ENCODE measurements at regions not wholly inside any gene's neighbourhood (a gene's known extent, or its start where the extent isn't known, plus 50 kb on each side); places are given as distances from the start of the nearest gene placed in this dataset.

DNA sequence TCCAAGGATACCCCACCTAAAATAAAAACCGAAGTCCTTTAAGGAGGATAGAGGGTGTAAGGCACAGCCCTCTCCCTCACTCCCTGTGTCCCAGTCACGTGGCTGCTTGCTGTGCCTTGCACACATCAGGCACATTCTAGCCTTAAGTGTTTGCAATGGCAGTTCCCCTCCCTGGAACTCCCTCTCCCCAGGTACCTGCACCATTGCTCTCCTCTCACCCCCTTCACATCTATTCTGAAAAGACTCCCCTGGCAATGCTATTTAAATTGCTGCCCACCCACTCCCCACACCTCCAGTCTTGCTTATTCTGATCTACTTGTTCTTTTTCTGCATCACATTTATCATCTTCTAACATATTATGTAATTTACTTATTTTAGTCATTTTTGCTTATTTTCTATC, 91.6 kb upstream of the LNX1 start:
- no peak for DNase-seq

DNA sequence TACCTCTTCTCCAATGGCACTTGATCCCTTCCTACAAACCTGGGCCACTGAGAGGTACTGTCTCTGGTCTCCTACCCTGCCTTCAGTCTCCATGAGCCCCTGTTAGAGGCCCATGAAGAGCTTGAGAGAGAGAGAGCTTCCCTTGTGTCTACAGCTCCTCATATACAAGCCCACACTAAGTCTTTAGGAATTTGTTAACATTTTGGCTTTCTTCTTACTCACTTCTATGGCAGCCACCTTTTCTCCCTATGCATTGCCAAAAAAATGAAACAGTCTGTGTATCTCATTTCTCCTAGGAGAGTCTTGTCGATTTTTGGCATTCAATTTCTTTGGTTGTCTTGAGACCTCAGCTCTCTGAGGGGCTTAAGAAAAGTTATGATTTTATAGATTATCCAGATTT, 90.9 kb upstream of the LNX1 start:
- DNase-seq = peak; percentile 94

DNA sequence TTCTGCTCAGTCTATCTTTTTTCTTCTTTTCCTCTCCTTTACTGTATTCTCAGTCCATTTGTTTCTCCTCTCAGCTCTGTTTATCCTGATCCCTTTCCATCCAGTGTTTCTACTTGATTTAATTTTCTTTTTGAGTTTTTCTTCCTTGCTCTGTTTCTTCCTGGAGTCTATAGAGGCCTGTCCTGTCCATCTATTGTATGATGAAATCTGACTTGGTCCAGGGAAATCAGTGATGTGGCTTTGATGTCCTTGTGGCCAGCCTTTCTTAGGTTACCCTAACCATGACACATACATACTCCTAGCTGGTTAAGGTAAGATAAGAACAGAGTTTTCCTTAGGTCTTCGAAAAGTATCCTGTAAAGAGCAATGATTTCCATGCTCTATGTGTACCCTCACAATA, 89.3 kb upstream of the LNX1 start:
- peak; percentile 30 for DNase-seq

DNA sequence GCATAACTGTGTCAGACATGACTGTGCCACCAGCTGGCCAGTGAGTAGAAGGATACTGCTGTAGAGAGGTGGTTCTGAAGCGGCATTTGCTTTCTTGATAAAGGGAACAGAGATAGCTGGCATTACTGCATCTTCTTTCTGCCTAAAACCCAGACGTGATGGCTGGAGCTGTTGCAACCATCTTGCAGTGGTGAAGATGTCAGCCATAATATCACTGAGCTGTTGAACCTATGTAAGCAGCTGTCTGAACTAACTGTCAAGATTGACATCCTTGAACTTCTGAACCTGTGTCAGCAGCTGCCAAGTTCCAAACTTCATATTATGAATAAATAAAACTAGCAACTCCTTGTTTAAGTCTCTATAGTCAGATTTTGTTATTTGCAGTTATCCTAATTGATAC, 88.9 kb upstream of the LNX1 start:
- DNase-seq = no peak

DNA sequence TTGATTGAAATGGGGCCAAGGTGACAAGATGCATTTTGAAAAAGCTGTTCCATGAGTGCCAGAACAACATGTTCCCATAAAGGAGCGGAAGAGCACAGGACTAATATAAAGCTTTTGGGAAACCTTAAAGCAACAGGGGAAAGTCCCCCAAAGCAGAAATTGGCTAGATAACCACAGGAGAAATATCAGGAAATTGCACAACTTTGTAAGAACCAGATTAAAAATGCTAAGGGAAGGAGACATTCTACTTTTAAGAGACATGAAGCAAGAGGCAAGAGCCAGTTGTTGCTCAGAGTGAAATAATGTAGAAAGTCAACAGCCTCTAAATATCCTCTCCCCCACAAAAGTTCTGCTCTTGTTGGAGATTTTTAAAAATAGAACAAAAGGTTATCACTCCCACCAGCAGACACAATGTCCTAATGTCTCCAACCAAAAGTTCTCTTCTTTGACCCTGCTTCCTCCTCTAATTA, 85.2 kb upstream of the LNX1 start:
- DNase-seq = peak; percentile 71

DNA sequence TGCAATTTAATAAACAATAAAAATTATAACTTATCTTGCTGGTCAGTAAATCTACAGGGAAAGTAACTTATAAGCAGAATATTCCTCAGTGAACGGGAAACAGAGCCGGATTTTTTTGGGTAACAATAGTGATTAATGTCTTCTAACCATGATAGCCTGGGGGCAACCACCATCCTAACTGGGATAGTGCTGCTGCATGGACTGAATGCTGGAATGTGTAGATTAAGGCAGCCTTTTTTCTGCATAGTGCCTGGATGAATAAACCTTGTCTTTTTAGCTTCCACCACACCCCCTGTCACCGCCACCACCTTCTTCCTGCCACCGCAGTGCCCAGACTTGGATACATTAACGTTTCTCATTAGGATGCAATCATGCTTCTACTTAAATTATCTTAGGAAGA, 83.6 kb upstream of the LNX1 start:
- DNase-seq = no peak

DNA sequence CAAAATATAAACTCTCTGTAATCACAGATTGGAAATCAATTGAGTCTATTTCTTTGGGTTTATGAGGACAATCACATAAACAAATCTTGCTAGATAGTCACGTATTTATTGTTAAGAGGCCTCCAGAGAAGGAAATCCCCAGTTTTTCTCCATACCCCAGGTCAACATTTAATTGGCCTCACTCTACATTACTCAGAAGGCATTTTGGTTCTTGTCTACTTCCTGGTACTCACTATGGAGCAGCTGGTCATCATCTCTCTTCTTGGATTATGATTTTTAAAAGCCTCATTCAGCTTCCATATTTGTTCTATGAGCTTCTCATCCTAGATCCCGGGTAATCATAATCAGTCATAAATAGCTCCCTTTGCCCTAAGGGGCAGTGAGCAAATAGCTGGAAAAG, 81.6 kb upstream of the LNX1 start:
- DNase-seq = no peak

DNA sequence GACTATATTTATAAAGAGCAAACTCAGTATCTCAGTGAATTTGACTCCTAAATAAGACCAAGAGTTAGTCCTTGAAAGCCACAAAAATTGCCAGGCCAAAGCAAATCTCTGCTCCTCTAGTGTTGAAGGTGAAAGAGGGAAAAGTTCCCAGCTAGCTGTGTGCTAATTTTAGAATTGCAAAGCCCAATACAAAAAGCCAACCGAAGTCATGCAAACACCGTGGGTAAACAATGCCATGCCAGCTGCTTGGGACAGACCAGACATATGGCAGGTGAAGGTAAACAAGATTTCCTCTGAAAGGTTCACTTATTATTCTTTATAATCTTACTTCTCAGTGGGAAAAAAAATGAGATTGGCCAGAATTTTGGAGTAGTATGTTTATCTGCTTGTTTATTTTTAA, 80.5 kb upstream of the LNX1 start:
- no peak for DNase-seq

DNA sequence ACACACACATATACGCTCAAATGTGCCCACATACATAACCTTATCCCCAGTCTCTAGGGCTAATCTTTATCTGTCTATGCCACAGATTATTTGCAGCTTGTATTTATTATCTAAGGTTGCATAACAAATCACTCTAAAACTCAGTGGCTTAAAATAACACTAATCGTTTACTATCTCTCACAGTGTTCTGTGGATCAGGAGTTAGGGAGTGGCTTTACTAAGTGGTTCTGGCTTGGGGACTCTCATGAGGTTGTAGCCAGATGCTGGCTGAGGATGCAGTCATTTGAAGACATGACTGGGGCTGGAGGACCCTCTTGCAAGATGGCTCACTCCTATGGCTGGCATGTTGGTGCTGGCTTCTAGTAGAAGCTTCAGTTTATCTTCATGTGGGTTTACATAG, 68.5 kb upstream of the LNX1 start:
- DNase-seq = no peak

DNA sequence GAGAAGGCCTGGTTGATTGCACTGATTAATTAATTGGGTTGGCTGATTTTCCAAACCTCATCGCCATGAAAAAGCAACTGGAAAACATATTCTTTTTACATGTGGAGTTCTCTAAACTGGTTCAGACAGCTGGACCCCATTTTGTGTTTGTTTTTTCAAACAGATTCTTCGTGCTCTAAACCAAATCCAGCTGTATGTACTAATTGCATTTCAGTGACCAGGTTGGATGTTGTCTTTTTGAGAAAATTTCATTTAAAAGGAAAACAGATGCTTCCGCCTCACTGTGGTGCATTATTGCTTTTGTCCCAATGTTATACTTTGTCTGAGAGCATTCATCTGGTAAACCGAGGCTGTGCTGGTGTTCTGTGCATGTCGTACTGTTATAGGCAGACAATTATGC, 67.8 kb upstream of the LNX1 start:
- no peak for DNase-seq

DNA sequence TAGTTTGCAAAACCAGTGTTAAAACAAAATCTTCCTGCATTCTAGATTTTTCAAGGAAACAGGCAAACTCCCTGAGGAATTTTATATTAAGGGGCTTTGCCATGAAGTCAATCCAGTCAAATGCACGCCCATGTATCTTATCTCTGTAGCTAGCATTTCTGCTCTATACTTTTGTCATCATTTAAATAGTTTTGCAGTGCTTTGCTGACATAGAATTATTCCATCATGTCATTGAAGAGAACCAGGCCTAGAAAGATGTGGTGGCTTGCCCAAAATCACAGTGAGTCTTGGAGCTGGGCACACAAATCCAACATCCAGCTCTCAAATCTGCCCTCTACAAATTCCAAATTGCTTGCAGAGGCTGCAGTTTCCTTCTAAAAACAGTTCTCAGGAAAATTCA, 66.7 kb upstream of the LNX1 start:
- no peak for DNase-seq

DNA sequence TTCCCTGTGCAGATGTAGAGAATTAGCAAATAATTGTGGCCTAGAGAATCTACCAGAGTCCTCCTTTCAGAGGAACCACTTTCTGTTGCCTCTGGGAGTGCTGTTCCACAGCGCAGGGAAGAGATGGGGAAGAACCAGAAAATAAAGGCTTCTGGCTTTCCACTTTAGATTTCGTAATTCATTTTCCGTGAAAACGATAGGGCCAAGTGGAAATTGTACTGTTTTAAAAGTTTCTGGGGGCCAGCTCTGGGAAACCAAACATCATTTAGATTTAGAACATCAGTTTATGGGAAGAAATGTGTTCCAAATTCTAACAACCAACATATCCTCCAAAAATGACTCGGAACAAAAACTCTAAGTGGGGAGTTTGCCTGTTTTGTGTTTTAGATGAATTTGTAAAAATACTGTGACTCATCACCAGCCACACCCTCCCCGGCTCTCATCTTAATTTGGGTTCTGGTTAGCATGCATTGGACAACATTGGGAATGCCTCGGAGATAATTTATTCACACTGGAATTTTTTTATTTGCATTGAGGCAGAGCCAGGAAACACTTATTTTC, 65.2 kb upstream of the LNX1 start:
- DNase-seq = peak; percentile 67

DNA sequence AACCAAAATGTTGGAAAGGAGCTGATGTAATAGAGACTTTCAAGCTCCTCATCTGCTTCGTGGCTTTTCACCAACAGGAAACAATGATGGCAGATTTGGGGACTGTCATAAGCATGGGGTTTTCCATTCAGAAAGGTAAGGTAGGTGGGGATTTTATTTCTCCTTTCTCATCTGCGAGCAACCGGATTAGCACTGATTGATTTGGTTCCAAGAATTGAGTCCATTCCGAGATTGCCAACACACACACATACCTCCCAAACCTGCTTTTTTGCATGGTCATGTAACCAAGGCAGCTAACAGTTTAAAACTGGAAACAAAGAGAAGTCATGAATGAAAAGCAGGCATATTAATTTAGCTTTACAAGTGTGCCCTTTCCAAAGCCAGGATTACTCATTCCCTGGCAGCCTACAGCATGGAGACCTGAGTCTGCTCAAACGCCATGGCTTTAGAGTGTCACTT, 63.0 kb upstream of the LNX1 start:
- peak; percentile 32 for DNase-seq

DNA sequence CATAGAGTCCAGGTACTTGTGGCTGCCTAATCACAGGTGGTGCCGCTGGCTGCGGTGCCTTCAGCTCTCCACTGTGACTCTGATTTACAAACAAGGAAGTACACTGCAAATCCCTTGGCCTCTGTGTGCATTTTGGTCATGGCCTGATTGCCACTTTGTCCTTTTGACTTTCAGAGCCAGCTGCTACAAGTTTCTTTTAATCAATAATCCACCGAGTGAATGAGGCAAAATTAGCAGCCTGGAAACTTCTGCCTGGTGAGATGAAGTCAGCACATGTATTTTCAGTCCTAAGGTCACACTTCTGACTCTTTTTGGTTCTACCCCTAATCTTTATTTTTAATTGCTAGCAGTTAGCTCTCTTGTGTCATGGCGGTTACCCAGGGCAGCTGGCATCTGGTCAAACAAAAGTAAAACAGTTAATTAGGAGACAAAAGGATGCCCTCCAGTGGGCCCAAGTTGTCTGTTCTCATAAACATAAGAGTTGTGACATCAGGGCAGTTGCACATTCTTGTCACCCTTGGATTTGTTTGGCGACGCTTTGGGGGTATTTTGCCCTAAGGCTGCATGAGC, 62.3 kb upstream of the LNX1 start:
- DNase-seq = peak; percentile 39

DNA sequence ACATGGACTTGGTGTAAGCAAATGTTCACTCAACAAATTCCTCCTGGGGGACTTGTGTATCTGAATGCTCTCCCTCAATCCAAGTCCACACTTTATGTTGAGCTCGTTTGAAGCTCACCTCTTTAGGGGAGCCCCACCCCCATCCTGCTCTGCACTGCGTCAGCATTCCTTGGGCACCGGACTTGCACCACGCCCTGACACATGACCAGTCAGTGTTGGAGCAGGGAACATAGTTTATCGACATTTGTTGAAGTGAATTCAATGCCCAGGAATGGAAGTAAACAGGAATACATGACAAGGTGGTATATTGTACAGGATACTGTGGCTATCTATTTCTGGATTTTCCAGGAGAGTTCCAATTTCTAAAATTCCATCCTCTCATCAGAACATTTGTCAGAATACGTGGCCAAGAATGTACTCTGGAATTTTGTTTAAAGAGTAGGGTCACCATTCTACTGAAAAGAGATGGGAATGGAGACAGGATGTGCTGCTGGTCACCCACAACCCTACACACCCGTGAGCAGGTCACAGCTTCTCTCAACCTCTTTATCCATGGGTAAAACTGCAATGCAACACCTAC, 60.0 kb upstream of the LNX1 start:
- peak; percentile 62 for DNase-seq

DNA sequence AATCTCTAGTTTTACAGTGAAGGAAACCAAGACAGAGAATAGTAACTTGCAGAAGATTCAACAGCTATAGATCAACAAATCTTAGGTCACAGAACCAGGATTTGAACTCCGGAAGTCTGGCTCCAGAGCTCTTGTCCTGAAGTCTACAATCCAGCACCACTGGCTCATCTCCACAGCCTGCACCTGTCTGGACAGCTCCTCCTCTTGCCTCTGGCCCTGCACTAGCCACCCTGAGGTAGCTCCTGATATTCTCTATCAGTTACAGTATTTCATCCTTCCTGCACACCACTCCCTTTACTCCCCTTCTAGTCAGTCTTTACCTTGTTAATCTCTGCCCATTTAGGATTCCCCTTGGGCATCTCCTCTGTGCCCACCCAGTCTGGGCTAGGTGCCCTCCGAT, 58.1 kb upstream of the LNX1 start:
- DNase-seq = no peak

DNA sequence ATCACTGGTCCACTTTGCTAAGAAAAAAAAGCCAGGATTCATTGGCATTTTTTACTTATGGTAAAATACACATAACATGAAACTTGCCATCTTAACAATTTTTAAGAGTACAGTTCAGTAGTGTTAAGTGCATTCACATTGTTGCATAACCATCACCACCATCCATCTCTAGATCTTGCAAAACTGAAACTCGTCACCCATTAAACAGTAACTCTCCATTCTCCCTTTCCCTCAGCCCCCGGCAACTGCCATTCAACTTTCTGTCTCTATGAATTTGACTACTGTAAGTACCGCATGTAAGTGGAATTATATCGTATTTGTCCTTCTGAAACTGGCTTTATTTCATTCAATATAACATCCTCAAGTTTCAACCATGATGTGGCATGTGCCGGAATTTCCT, 56.3 kb upstream of the LNX1 start:
- no peak for DNase-seq

DNA sequence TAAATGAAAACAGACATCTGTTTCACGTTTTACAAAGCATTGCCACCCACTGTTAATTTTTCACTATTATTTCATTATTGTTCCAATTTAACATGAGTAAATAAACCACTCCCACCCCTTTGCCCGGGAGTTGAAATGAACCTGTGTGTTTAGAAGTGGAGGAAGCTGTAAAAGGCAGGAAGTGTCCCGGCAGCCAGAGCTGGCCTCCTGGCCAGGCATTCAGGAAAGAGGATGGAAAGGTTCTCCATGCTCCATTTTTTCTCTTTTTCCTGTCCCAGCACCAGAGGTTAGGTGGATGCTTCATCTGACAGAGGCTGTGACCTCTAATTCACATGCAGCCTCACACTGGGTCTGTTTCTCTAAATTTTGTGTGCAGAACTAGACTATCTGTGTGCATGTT, 55.5 kb upstream of the LNX1 start:
- DNase-seq = no peak

DNA sequence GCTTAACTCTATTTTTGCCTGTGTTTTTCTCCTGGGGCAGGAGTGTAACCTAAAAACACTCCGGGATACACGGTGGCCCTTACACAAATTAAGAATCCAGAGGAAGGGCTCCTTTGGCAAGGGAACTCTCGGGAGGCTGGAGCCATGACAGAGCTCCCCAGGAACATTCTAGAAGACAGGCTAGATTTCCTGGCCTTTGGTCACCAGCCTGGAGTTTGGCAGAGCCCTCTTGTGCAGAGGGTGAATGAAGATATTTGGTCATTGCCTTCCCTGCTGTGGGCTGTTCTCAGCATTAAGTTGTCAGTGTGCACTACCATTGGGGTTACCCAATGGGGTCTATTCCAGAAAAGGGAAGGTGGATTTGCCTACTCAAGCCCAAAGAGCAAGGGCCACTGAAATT, 53.8 kb upstream of the LNX1 start:
- no peak for DNase-seq

DNA sequence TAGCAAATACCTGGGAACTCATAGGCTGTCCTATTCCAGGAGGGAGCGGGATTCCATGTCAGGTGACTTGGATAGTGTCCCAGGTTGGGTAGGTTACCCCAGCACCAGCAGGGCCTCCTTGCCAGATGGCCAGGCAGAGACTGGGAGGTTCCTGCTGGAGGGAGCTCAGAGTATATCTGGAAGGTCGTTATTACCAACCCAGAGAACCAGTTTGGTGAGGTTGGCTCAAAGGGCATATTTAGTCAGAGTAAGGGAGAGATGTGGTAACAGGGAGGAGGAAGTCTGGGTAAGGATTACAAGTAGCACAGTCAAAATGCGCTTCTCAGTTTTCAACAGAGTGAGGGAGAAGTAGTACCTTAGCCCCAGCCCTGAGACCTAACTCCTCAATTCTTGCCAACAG, 53.3 kb upstream of the LNX1 start:
- no peak for DNase-seq

Measured in fibroblast of skin of right biceps (primary cell).